GM10266 (cell line): ENCODE measurements at regions not wholly inside any gene's neighbourhood (a gene's known extent, or its start where the extent isn't known, plus 50 kb on each side); places are given as distances from the start of the nearest gene placed in this dataset.

Experiments used
- DNase-seq: peaks from one replicate; pipeline ENCODE4 v3.0.0; 2012; ENCODE audit errors: extremely low spot score
- CTCF ChIP-seq: IDR thresholded peaks from 2 replicates; pipeline ENCODE4 v1.5.1; 2012; ENCODE audit warnings: mild to moderate bottlenecking, low read depth; ENCODE audit not compliant: control insufficient read depth, insufficient read depth; ENCODE audit errors: missing control alignments

GRCh38 chr7:17129218-17129617 is 169.2 kb upstream of the AHR start:
- no peak for DNase-seq
- no peak for TF ChIP-seq CTCF

GRCh38 chr7:17130281-17131059 is 168.0 kb upstream of the AHR start:
- DNase-seq: no peak
- no peak for TF ChIP-seq CTCF

- TF ChIP-seq CTCF: no peak
- DNase-seq: no peak
Observed at GRCh38 chr7:17131060-17131345, 167.4 kb upstream of the AHR start.

GRCh38 chr7:17131983-17132655 is 166.3 kb upstream of the AHR start:
- TF ChIP-seq CTCF: no peak
- no peak for DNase-seq

GRCh38 chr7:17132726-17133125 is 165.7 kb upstream of the AHR start:
- TF ChIP-seq CTCF: no peak
- no peak for DNase-seq

GRCh38 chr7:17133977-17134376 is 164.5 kb upstream of the AHR start:
- TF ChIP-seq CTCF: no peak
- DNase-seq: no peak

GRCh38 chr7:17134786-17135185 is 163.7 kb upstream of the AHR start:
- no peak for DNase-seq
- no peak for TF ChIP-seq CTCF
